BLaER1 treated with 17β-estradiol and CSF1 and Interleukin-3, amounts not matched to agents 10 nM and 100 nM (cell line): ENCODE measurements at regions not wholly inside any gene's neighbourhood (a gene's known extent, or its start where the extent isn't known, plus 50 kb on each side); places are given as distances from the start of the nearest gene placed in this dataset.

Source experiments
- H3K27ac ChIP-seq, 11 experiments: shearing (Covaris generic); formaldehyde crosslinking; 2 replicates each; pipeline ENCODE4 v1.8.1; 2022
- H3K27me3 ChIP-seq, 11 experiments: shearing (Covaris generic); formaldehyde crosslinking; 2 replicates each; pipeline ENCODE4 v1.8.1; 2022
- H3K36me3 ChIP-seq, 11 experiments: shearing (Covaris generic); formaldehyde crosslinking; 2 replicates each; pipeline ENCODE4 v1.8.1; 2022
- H3K4me1 ChIP-seq, 10 experiments: shearing (Covaris generic); formaldehyde crosslinking; 2 replicates each; pipeline ENCODE4 v1.8.1; 2022
- H3K4me2 ChIP-seq, 11 experiments: shearing (Covaris generic); formaldehyde crosslinking; 2 replicates each; pipeline ENCODE4 v1.8.1; 2022
- H3K4me3 ChIP-seq, 10 experiments: shearing (Covaris generic); formaldehyde crosslinking; 2 replicates each; pipeline ENCODE4 v1.8.1; 2022
- H3K9ac ChIP-seq, 11 experiments: shearing (Covaris generic); formaldehyde crosslinking; 2 replicates each; pipeline ENCODE4 v1.8.1; 2022
- H3K9me3 ChIP-seq, 11 experiments: shearing (Covaris generic); formaldehyde crosslinking; replicated peaks in 1 of 11; 2 replicates each; pipeline ENCODE4 v1.8.1; 2022
- H4K20me1 ChIP-seq, 11 experiments: shearing (Covaris generic); formaldehyde crosslinking; 2 replicates each; pipeline ENCODE4 v1.8.1; 2022
- Cebpa-rat ChIP-seq, 11 experiments: shearing (Covaris generic); IDR thresholded peaks; 2 replicates each; pipeline ENCODE4 v1.8.1; 2022

- Histone ChIP-seq H4K20me1 (no peaks in the 10 kb centered on the region), H3K9ac (no peak overlapping the region), H3K4me3 (no peak overlapping the region), H3K9me3 (no peaks in the 10 kb centered on the region), H3K27me3 (no peaks in the 10 kb centered on the region), H3K36me3 (no peaks in the 10 kb centered on the region), H3K4me1 (no peaks in the 10 kb centered on the region), H3K27ac (no peak overlapping the region), H3K4me2 (no peak overlapping the region)
- TF ChIP-seq Cebpa-rat (IDR thresholded peaks at IDR 0.05) = no peak
Measured at GRCh38 chr21:38556390-38556789, 58.1 kb upstream of the ERG start.

DNA sequence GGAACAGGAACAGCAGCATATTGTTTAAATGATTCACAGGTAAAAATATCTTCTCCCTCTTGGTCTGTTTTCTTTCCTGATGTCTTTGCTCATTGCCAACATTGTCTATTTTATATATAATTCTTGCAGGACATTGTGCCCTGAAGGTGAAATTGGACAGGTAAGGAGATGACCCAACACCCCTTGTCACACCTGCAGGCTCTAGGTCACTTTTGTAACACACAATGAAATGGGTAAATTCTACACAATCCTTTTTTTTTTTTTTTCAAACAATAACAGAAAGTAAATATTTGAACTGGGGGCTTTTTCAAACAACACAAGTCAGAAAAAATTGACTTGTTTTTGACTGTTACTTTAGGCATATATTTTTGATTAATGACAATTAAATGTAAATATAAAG is 62.9 kb upstream of the ERG start:
- no peak overlapping the region for H3K9ac ChIP-seq
- no peaks in the 10 kb centered on the region for H3K36me3 ChIP-seq
- H3K4me3 ChIP-seq = no peak overlapping the region
- peaks cover 0 to 2% (median 0%) of the 10 kb centered on the region in 11 experiments; a peak in 2 of 22 replicates for H3K27me3 ChIP-seq
- H3K27ac ChIP-seq = no peak overlapping the region
- H4K20me1 ChIP-seq = no peaks in the 10 kb centered on the region
- peaks cover 0 to 7% (median 0%) of the 10 kb centered on the region in 11 experiments; a peak in 3 of 22 replicates for H3K9me3 ChIP-seq
- no peak overlapping the region for H3K4me2 ChIP-seq
- peaks cover 0 to 8% (median 2%) of the 10 kb centered on the region in 10 experiments; a peak in 11 of 20 replicates for H3K4me1 ChIP-seq
- TF ChIP-seq Cebpa-rat (IDR thresholded peaks at IDR 0.05) = no peak

DNA sequence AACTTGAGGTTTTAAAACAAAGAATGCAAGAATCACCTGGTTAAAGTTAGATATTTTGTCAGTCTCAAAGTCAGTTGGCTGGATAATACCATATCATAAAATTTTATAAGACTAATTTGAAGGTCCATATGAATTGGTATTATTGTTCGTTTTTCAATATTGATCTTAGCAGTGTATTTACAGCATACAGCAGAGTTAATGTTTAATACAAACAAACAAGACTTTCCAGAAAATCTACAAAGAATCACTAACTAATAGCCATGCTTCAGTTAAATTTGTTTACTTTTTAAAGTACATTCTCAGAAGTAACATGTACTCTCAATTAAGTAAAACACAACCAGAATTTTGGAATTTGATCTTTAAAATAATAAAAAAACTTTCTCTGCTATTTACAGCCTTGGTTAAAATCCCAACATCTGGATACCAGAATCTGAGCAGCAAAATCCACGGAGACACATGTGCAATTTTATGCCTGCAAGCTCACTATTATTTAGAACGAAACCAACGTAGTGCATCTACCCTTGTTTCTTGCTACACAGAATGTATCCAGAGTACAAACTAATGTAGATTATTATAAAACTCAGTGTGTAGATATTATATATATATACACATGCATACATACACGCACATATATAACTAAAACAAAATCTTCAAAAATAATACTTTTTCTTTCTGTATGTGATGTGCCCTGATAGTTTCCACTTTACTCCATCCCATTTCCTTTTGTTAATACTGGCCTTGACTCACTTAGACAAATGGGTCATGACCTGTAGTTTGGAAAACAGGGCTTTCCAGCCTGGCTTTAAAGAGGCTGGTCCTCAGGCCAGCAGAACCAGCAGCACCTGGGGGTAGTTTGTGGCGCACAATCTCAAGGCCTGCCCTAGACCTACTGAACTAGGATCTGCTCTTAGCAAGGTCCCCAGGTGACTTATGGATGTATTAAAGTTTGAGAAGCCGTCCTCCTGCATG is 63.6 kb upstream of the ERG start:
- no peak for TF ChIP-seq Cebpa-rat (IDR thresholded peaks at IDR 0.05)
- H3K36me3 ChIP-seq = no peaks in the 10 kb centered on the region
- no peak overlapping the region for H3K4me3 ChIP-seq
- no peak overlapping the region for H3K9ac ChIP-seq
- H3K27ac ChIP-seq = no peak overlapping the region
- H3K9me3 ChIP-seq = peaks cover 0 to 7% (median 0%) of the 10 kb centered on the region in 11 experiments; a peak in 3 of 22 replicates
- peaks cover 0 to 9% (median 0%) of the 10 kb centered on the region in 11 experiments; a peak in 4 of 22 replicates for H3K27me3 ChIP-seq
- no peaks in the 10 kb centered on the region for H4K20me1 ChIP-seq
- H3K4me1 ChIP-seq = peaks cover 2 to 15% (median 9%) of the 10 kb centered on the region in 10 experiments; a peak in 17 of 20 replicates
- H3K4me2 ChIP-seq = no peak overlapping the region

- Histone ChIP-seq H3K4me3 (peak overlapping the region; percentile 41 to 59 (median 50)), H4K20me1 (no peaks in the 10 kb centered on the region), H3K4me1 (peaks cover 8 to 33% (median 21%) of the 10 kb centered on the region in 10 experiments; a peak in 18 of 20 replicates), H3K4me2 (peak overlapping the region; percentile 72 to 94 (median 85)), H3K9ac (peak overlapping the region; percentile 2 to 59 (median 34); a peak in 15 of 22 replicates), H3K9me3 (peaks cover 0 to 7% (median 0%) of the 10 kb centered on the region in 11 experiments; a peak in 3 of 22 replicates), H3K36me3 (no peaks in the 10 kb centered on the region), H3K27me3 (peaks cover 0 to 27% (median 0%) of the 10 kb centered on the region in 11 experiments; a peak in 5 of 22 replicates), H3K27ac (peak overlapping the region in 1 of 11 experiments; percentile 13; a peak in 2 of 22 replicates)
- no peak for TF ChIP-seq Cebpa-rat (IDR thresholded peaks at IDR 0.05)
Measured at GRCh38 chr21:38567335-38567969, 69.2 kb upstream of the ERG start.

DNA sequence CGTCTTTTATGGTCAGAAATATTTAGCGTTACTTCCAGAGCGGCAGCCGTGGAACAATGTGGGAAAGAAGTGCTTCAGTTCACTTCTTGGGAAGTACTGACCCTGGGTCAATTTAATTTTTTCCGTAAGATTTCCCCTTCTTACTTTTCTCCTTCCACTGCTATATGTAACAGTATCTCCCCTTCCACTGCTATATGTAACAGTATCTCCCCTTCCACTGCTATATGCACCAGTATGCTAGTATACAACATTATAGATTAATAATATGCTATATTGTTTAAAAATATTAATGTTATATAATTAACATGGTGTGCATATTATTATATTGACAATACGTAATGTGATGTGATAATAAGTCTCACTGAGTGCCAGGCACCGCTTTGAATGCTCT is 69.7 kb upstream of the ERG start:
- H3K27ac ChIP-seq = peak overlapping the region in 1 of 11 experiments; percentile 13; a peak in 2 of 22 replicates
- peak overlapping the region; percentile 41 to 59 (median 50); a peak in 19 of 20 replicates for H3K4me3 ChIP-seq
- H3K4me2 ChIP-seq = peak overlapping the region; percentile 72 to 94 (median 85)
- H4K20me1 ChIP-seq = no peaks in the 10 kb centered on the region
- H3K9ac ChIP-seq = peak overlapping the region; percentile 2 to 59 (median 34); a peak in 15 of 22 replicates
- no peaks in the 10 kb centered on the region for H3K36me3 ChIP-seq
- TF ChIP-seq Cebpa-rat (IDR thresholded peaks at IDR 0.05) = no peak
- peaks cover 0 to 7% (median 0%) of the 10 kb centered on the region in 11 experiments; a peak in 3 of 22 replicates for H3K9me3 ChIP-seq
- H3K4me1 ChIP-seq = peaks cover 8 to 33% (median 21%) of the 10 kb centered on the region in 10 experiments; a peak in 18 of 20 replicates
- H3K27me3 ChIP-seq = peaks cover 0 to 27% (median 0%) of the 10 kb centered on the region in 11 experiments; a peak in 5 of 22 replicates

DNA sequence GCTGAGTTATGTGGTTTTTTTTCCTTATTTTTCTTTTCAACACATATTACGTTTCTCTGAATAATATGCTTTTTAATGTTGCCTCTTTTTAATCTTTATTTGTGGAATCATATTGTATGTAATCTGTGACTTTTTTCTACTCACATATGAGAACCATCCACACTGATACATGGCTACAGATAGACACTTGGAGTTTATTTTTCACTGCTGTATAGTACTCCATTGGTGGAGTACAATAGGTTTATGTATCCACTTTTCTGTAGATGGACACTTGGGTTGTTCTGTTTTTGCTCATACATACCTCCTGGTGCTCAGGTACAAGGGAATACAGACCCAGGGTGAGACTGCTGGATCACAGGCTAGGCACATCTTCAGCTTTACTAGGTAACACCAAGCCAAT is 71.5 kb upstream of the ERG start:
- H3K4me3 ChIP-seq = no peak overlapping the region
- peaks cover 0 to 27% (median 0%) of the 10 kb centered on the region in 11 experiments; a peak in 5 of 22 replicates for H3K27me3 ChIP-seq
- peaks cover 8 to 33% (median 21%) of the 10 kb centered on the region in 10 experiments; a peak in 18 of 20 replicates for H3K4me1 ChIP-seq
- H3K36me3 ChIP-seq = no peaks in the 10 kb centered on the region
- H3K9ac ChIP-seq = no peak overlapping the region
- H3K4me2 ChIP-seq = no peak overlapping the region
- H3K27ac ChIP-seq = no peak overlapping the region
- peaks cover 0 to 7% (median 0%) of the 10 kb centered on the region in 11 experiments; a peak in 3 of 22 replicates for H3K9me3 ChIP-seq
- H4K20me1 ChIP-seq = no peaks in the 10 kb centered on the region
- no peak for TF ChIP-seq Cebpa-rat (IDR thresholded peaks at IDR 0.05)

GRCh38 chr21:38570596-38570995 is 72.3 kb upstream of the ERG start:
- H3K27me3 ChIP-seq = peaks cover 0 to 27% (median 0%) of the 10 kb centered on the region in 11 experiments; a peak in 5 of 22 replicates
- no peak overlapping the region for H3K27ac ChIP-seq
- H3K4me2 ChIP-seq = no peak overlapping the region
- peaks cover 8 to 31% (median 21%) of the 10 kb centered on the region in 10 experiments; a peak in 18 of 20 replicates for H3K4me1 ChIP-seq
- H3K36me3 ChIP-seq = no peaks in the 10 kb centered on the region
- H4K20me1 ChIP-seq = no peaks in the 10 kb centered on the region
- H3K9ac ChIP-seq = no peak overlapping the region
- H3K9me3 ChIP-seq = peaks cover 0 to under 1% (median 0%) of the 10 kb centered on the region in 11 experiments; a peak in 1 of 22 replicates
- no peak overlapping the region for H3K4me3 ChIP-seq
- no peak for TF ChIP-seq Cebpa-rat (IDR thresholded peaks at IDR 0.05)

- Histone ChIP-seq H4K20me1 (no peaks in the 10 kb centered on the region), H3K4me1 (peaks cover 0 to 7% (median 0%) of the 10 kb centered on the region in 10 experiments; a peak in 1 of 20 replicates), H3K4me2 (no peak overlapping the region), H3K27me3 (no peaks in the 10 kb centered on the region), H3K4me3 (no peak overlapping the region), H3K9me3 (no peaks in the 10 kb centered on the region), H3K27ac (no peak overlapping the region), H3K9ac (no peak overlapping the region), H3K36me3 (no peaks in the 10 kb centered on the region)
- 0 out of 22 replicates have a peak, but pooled peaks of 1 of the 11 experiments have one; percentile 39 for TF ChIP-seq Cebpa-rat (IDR thresholded peaks at IDR 0.05)
Measured at GRCh38 chr21:38574895-38575575, 76.8 kb upstream of the ERG start.
